MM.1S (cell line): ENCODE measurements at regions not wholly inside any gene's neighbourhood (a gene's known extent, or its start where the extent isn't known, plus 50 kb on each side); places are given as distances from the start of the nearest gene placed in this dataset.

Source experiments
- EZH2 ChIP-seq: fragments of 300-600 bp; sonication (generic); optimal IDR thresholded peaks from 2 replicates; pipeline ENCODE3; 2017; ENCODE audit warnings: low read depth, mild to moderate bottlenecking, antibody characterized with exemption, low read length, mixed read lengths
- EZH2phosphoT487 ChIP-seq: fragments of 300-600 bp; sonication (generic); IDR thresholded peaks from 2 replicates; pipeline ENCODE4 v1.6.1; 2018; ENCODE audit warnings: antibody characterized with exemption, low read length
- TF ChIP-seq, protein P1 (sequence below): fragments of 300-600 bp; sonication (generic); IDR thresholded peaks from 2 replicates; pipeline ENCODE4 v1.5.1; 2016; ENCODE audit warnings: antibody characterized with exemption, low read length, mixed read lengths

DNA sequence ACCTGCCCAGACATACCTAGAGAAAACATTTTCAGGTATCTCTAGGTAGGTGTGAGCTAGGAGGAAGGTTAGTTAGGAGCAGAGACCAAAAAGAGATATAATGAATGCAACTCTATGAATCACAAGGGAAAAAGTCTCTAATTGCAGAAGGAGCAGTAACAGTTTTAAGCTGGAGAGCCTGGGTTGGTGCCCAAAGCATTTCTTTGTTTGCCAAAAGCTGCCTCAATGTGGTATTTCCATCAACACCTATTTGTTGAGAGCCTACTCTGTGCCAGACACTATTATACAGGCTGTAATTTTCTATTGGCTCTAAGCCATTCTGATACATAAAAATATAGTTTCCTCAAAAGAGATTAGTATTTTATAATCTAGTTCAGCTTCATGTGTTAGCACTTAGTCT lies 141.6 kb downstream of the UBE2E3 start:
- TF ChIP-seq, protein P1, sequence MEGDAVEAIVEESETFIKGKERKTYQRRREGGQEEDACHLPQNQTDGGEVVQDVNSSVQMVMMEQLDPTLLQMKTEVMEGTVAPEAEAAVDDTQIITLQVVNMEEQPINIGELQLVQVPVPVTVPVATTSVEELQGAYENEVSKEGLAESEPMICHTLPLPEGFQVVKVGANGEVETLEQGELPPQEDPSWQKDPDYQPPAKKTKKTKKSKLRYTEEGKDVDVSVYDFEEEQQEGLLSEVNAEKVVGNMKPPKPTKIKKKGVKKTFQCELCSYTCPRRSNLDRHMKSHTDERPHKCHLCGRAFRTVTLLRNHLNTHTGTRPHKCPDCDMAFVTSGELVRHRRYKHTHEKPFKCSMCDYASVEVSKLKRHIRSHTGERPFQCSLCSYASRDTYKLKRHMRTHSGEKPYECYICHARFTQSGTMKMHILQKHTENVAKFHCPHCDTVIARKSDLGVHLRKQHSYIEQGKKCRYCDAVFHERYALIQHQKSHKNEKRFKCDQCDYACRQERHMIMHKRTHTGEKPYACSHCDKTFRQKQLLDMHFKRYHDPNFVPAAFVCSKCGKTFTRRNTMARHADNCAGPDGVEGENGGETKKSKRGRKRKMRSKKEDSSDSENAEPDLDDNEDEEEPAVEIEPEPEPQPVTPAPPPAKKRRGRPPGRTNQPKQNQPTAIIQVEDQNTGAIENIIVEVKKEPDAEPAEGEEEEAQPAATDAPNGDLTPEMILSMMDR = no peak
- no peak for TF ChIP-seq EZH2
- no peak for TF ChIP-seq EZH2phosphoT487
